ENCODE measurements at regions not wholly inside any gene's neighbourhood (a gene's known extent, or its start where the extent isn't known, plus 50 kb on each side); places are given as distances from the start of the nearest gene placed in this dataset.

DNA sequence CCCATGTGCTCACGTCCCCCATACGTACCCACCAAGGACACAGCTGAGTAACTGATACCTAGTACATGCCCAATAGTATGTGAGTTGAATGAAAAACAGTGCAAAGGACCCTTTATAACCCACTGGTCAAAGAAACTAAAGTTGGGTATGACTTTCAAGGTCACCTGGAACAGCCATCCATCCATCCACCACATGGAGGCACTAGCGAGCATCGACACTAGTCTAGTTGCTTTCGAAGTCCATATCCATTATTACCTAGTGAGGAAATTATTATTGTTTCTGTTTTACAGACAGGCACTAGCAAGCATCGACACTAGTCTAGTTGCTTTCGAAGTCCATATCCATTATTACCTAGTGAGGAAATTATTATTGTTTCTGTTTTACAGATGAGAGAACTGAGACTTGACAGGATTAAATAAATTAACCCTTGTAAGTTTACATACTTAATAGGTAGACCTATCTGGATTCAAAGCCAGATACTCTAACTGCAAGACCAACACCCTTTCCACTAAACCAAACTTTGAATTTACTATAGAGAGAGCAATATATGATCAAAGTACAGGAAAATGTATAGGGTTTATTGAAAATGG lies 233.7 kb downstream of the METTL4 start:
- no peaks in the 10 kb centered on the region for H3K27me3 ChIP-seq (ENCODE audit: low read depth)
- no peak overlapping the region for H3K4me3 ChIP-seq
- in situ Hi-C loops (cut with MboI; ENCODE audit: low sequenced_read_pairs), result no loop called here
- H3K9me3 ChIP-seq, result no peaks in the 10 kb centered on the region
- no peaks in the 10 kb centered on the region for H3K4me1 ChIP-seq
- H3K36me3 ChIP-seq (replicated peaks), result no peaks in the 10 kb centered on the region
- peak in 1 of 2 experiments; percentile 65 for DNase-seq (ENCODE audit: low spot score in 2 of 2)

- H3K27me3 ChIP-seq (ENCODE audit: low read depth), result no peaks in the 10 kb centered on the region
- in situ Hi-C loops (cut with MboI; ENCODE audit: low sequenced_read_pairs), result no loop called here
- no peak overlapping the region for H3K4me3 ChIP-seq
- H3K9me3 ChIP-seq, result no peaks in the 10 kb centered on the region
- no peak for DNase-seq (ENCODE audit: low spot score in 2 of 2)
- H3K36me3 ChIP-seq (replicated peaks), result no peaks in the 10 kb centered on the region
- no peaks in the 10 kb centered on the region for H3K4me1 ChIP-seq
Observed at GRCh38 chr18:2338601-2339000, 232.7 kb downstream of the METTL4 start.

GRCh38 chr18:2340335-2340734 lies 231.0 kb downstream of the METTL4 start:
- Histone ChIP-seq H3K36me3 (replicated peaks) (no peaks in the 10 kb centered on the region), H3K4me3 (no peak overlapping the region), H3K4me1 (no peaks in the 10 kb centered on the region), H3K27me3 (ENCODE audit: low read depth) (no peaks in the 10 kb centered on the region), H3K9me3 (no peaks in the 10 kb centered on the region)
- DNase-seq (ENCODE audit: low spot score in 2 of 2), result no peak
- in situ Hi-C loops (cut with MboI; ENCODE audit: low sequenced_read_pairs), result no loop called here

DNA sequence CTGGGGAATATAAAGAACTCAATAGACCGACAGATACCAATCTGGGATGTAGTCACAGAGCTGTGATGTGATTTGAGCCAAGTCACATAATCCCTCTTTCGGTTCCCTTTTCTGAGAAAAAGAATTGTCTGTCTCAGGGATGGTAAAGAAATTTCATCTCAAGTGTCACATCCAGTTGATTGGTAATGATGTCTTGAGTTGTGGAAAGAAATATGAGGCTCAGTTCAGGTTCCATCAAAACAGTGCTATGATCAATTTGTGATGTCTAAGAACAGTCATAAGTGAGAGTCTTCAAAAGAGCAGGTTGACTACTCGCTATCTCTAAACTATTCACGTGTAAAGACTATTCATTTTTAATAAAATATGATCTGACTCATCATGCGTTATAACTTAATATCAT lies 223.3 kb downstream of the METTL4 start:
- no peaks in the 10 kb centered on the region for H3K9me3 ChIP-seq
- DNase-seq (ENCODE audit: low spot score in 2 of 2), result no peak
- H3K27me3 ChIP-seq (ENCODE audit: low read depth), result no peaks in the 10 kb centered on the region
- H3K4me1 ChIP-seq, result no peaks in the 10 kb centered on the region
- H3K36me3 ChIP-seq (replicated peaks), result no peaks in the 10 kb centered on the region
- in situ Hi-C loops (cut with MboI; ENCODE audit: low sequenced_read_pairs), result no loop called here
- no peak overlapping the region for H3K4me3 ChIP-seq

DNA sequence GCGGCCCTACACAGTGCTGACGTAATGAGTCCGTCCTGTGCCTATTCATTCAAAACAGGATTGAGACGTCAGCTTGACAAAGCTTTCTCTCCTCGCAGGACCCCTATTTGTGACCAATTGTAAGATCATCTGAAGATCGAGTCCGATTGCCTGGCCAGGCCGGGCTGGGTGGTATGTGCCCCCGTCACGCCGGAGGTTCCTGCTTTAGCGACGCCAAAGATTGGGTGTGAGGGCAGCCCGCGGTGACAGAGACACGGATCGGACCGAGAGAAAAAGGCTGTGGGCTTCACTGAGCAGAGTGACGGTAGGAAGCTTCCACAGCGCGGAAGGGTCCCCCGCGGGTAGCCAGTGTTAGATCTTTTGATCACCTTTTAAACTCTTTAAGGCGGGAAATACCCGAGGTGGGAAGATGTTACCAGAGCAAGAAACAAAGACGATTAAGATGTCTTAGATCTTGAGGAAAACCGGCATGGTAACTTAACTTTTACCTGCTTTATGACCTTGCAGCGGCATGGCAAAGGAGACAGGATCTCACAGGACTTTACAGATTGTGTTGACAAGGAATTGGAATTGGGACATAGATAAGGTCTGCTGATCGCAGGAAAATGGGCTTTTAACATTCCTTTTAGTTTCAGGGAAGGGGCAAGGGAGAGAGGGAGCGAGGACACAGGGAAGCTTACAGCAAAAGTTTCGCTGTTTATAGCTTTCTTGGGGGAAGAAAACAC lies 220.0 kb downstream of the METTL4 start:
- DNase-seq (ENCODE audit: low spot score in 2 of 2), result no peak
- H3K4me3 ChIP-seq, result no peak overlapping the region
- no peaks in the 10 kb centered on the region for H3K9me3 ChIP-seq
- H3K4me1 ChIP-seq, result no peaks in the 10 kb centered on the region
- H3K27me3 ChIP-seq (ENCODE audit: low read depth), result no peaks in the 10 kb centered on the region
- H3K36me3 ChIP-seq (replicated peaks), result no peaks in the 10 kb centered on the region
- in situ Hi-C loops (cut with MboI; ENCODE audit: low sequenced_read_pairs), result no loop called here

GRCh38 chr18:2354292-2354691 lies 217.0 kb downstream of the METTL4 start:
- in situ Hi-C loops (cut with MboI; ENCODE audit: low sequenced_read_pairs), result no loop called here
- no peaks in the 10 kb centered on the region for H3K4me1 ChIP-seq
- H3K9me3 ChIP-seq, result no peaks in the 10 kb centered on the region
- H3K4me3 ChIP-seq, result no peak overlapping the region
- H3K36me3 ChIP-seq (replicated peaks), result no peaks in the 10 kb centered on the region
- no peaks in the 10 kb centered on the region for H3K27me3 ChIP-seq (ENCODE audit: low read depth)
- no peak for DNase-seq (ENCODE audit: low spot score in 2 of 2)

DNA sequence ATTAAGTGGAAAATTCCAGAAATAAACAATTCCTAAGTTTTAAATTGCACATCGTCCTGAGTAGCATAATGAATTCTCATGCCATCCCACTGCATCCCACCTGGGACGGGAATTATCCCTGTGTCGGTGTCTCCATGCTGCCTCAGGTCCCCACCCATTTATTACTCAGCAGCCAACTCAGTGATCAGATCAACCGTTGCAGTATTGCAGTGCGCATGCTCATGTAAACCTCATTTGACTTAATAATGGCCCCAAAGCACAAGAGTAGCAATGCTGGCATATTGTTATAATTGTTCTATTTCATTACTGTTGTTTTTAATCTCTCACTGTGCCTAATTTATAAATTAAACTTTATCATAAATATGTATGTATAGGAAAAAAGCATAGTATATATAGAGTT lies 214.4 kb downstream of the METTL4 start:
- Histone ChIP-seq H3K36me3 (replicated peaks) (no peaks in the 10 kb centered on the region), H3K9me3 (no peaks in the 10 kb centered on the region), H3K4me3 (no peak overlapping the region), H3K27me3 (ENCODE audit: low read depth) (no peaks in the 10 kb centered on the region), H3K4me1 (no peaks in the 10 kb centered on the region)
- DNase-seq (ENCODE audit: low spot score in 2 of 2), result no peak
- in situ Hi-C loops (cut with MboI; ENCODE audit: low sequenced_read_pairs), result no loop called here

GRCh38 chr18:2360861-2361260 lies 210.4 kb downstream of the METTL4 start:
- no peak for DNase-seq (ENCODE audit: low spot score in 2 of 2)
- in situ Hi-C loops (cut with MboI; ENCODE audit: low sequenced_read_pairs), result no loop called here
- H3K4me3 ChIP-seq, result no peak overlapping the region
- no peaks in the 10 kb centered on the region for H3K36me3 ChIP-seq (replicated peaks)
- H3K9me3 ChIP-seq, result no peaks in the 10 kb centered on the region
- no peaks in the 10 kb centered on the region for H3K4me1 ChIP-seq
- no peaks in the 10 kb centered on the region for H3K27me3 ChIP-seq (ENCODE audit: low read depth)

DNA sequence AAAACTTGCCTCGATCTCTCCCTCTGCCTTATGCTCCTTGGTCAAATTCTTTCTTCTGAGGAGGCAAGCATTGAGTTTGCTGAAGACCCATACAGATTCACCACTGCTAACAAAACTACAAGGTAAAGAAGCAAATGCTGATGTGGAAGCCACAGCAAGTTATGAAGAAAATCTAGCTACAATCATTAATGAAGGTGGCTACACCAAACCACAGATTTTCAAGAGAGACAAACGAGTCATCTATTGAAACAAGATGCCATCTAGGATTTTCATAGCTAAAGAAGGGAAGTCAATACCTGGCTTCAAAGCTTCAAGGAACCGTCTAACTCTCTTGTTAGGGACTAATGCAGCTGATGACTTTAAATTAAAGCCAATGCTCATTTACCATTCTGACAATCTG lies 203.2 kb downstream of the METTL4 start:
- Histone ChIP-seq H3K27me3 (ENCODE audit: low read depth) (0 out of 2 replicates have a peak, but pooled peaks cover 3% of the 10 kb centered on the region), H3K36me3 (replicated peaks) (no peaks in the 10 kb centered on the region), H3K4me3 (no peak overlapping the region), H3K4me1 (no peaks in the 10 kb centered on the region), H3K9me3 (no peaks in the 10 kb centered on the region)
- no peak for DNase-seq (ENCODE audit: low spot score in 2 of 2)
- in situ Hi-C loops (cut with MboI; ENCODE audit: low sequenced_read_pairs), result no loop called here

- no peaks in the 10 kb centered on the region for H3K4me1 ChIP-seq
- no peaks in the 10 kb centered on the region for H3K9me3 ChIP-seq
- no peak overlapping the region for H3K4me3 ChIP-seq
- in situ Hi-C loops (cut with MboI; ENCODE audit: low sequenced_read_pairs), result no loop called here
- no peaks in the 10 kb centered on the region for H3K36me3 ChIP-seq (replicated peaks)
- no peaks in the 10 kb centered on the region; the same call in 1 of the 2 replicates for H3K27me3 ChIP-seq (ENCODE audit: low read depth)
- no peak for DNase-seq (ENCODE audit: low spot score in 2 of 2)
Observed at GRCh38 chr18:2376707-2377106, 194.6 kb downstream of the METTL4 start.

DNA sequence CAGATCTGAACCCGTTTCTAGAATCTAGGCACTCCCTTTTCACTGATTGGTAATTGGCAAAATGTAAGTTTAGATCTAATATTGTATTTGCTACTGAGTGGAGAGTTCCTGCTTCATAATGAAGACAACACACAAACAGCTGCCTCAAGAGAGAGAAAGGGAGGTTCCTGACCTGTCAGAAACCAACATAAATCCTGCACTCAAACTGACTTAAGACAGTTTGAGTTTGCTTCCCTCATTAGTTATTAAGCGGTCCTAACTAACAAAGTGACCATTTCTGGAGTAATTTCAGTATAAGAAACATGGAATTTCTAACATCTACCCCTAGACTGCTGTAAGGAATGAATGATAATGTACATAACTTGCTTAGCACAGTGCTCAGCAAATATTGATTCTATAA lies 191.2 kb downstream of the METTL4 start:
- in situ Hi-C loops (cut with MboI; ENCODE audit: low sequenced_read_pairs), result no loop called here
- H3K27me3 ChIP-seq (ENCODE audit: low read depth), result no peaks in the 10 kb centered on the region; the same call in 1 of the 2 replicates
- no peak overlapping the region for H3K4me3 ChIP-seq
- no peaks in the 10 kb centered on the region for H3K4me1 ChIP-seq
- no peaks in the 10 kb centered on the region for H3K9me3 ChIP-seq
- no peak for DNase-seq (ENCODE audit: low spot score in 2 of 2)
- no peaks in the 10 kb centered on the region for H3K36me3 ChIP-seq (replicated peaks)

- Histone ChIP-seq H3K4me3 (no peak overlapping the region), H3K27me3 (ENCODE audit: low read depth) (no peaks in the 10 kb centered on the region; the same call in 1 of the 2 replicates), H3K4me1 (no peaks in the 10 kb centered on the region), H3K36me3 (replicated peaks) (no peaks in the 10 kb centered on the region), H3K9me3 (no peaks in the 10 kb centered on the region)
- in situ Hi-C loops (cut with MboI; ENCODE audit: low sequenced_read_pairs), result no loop called here
- DNase-seq (ENCODE audit: low spot score in 2 of 2), result no peak
Observed at GRCh38 chr18:2381539-2381938, 189.8 kb downstream of the METTL4 start.

GRCh38 chr18:2387588-2387987 lies 183.7 kb downstream of the METTL4 start:
- Histone ChIP-seq H3K4me3 (no peak overlapping the region), H3K27me3 (ENCODE audit: low read depth) (no peaks in the 10 kb centered on the region), H3K9me3 (no peaks in the 10 kb centered on the region), H3K4me1 (no peaks in the 10 kb centered on the region), H3K36me3 (replicated peaks) (no peaks in the 10 kb centered on the region)
- DNase-seq (ENCODE audit: low spot score in 2 of 2), result no peak
- in situ Hi-C loops (cut with MboI; ENCODE audit: low sequenced_read_pairs), result no loop called here

DNA sequence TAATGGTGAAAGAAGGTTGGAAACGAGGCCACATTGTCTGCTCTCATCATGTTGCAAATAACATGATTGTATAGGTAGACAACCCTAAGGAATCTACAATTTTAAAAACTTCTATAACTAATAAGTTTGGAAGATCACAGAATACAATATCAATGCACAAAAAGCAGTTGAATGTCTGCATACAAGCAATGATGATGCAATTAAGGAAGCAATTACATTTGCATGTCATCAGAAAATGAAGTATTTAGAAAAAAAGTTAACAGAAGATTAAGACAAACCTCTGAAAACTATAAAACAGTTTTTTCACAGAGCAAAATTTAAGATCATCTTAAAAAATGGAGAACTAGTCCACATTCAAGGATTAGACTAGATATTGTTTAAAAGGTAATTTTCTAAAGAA lies 181.1 kb downstream of the METTL4 start:
- H3K9me3 ChIP-seq, result no peaks in the 10 kb centered on the region
- no peaks in the 10 kb centered on the region for H3K4me1 ChIP-seq
- in situ Hi-C loops (cut with MboI; ENCODE audit: low sequenced_read_pairs), result no loop called here
- H3K36me3 ChIP-seq (replicated peaks), result no peaks in the 10 kb centered on the region
- no peaks in the 10 kb centered on the region for H3K27me3 ChIP-seq (ENCODE audit: low read depth)
- DNase-seq (ENCODE audit: low spot score in 2 of 2), result no peak
- H3K4me3 ChIP-seq, result no peak overlapping the region

DNA sequence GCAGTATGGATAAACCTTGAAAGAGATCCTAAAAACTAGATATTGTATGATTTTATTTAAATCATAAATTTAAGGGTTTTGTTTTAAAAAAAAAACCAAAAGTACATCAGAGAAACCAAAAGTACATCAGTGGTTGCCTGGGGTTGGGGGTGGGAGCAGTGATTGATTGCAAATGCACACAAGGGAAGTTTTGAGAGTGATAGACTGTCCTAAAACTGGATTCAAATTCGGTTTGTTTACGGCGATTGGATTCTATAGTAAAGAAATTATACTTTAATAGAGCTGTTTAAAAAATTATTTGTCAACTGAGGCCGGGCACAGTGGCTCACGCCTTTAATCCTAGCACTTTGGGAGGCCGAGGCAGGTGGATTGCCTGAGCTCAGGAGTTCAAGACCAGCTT lies 179.8 kb downstream of the METTL4 start:
- Histone ChIP-seq H3K36me3 (replicated peaks) (no peaks in the 10 kb centered on the region), H3K27me3 (ENCODE audit: low read depth) (no peaks in the 10 kb centered on the region), H3K4me3 (no peak overlapping the region), H3K4me1 (no peaks in the 10 kb centered on the region), H3K9me3 (no peaks in the 10 kb centered on the region)
- DNase-seq (ENCODE audit: low spot score in 2 of 2), result no peak
- in situ Hi-C loops (cut with MboI; ENCODE audit: low sequenced_read_pairs), result no loop called here

Data from HAP-1 (cell line).